ENCODE measurements at regions not wholly inside any gene's neighbourhood (a gene's known extent, or its start where the extent isn't known, plus 50 kb on each side); places are given as distances from the start of the nearest gene placed in this dataset.

GRCh38 chr5:18024542-18024941 is 390.3 kb downstream of the TAF11L14 start:
- no peak overlapping the region for H3K23ac ChIP-seq (ENCODE audit: low read depth, low read length)
- dilution Hi-C loops (cut with HindIII; ENCODE audit: low sequenced_read_pairs, unreplicated experiment), result no loop called here
- in situ Hi-C loops (cut with MboI; ENCODE audit: low sequenced_read_pairs), result no loop called here
- TF ChIP-seq SMC3 (IDR thresholded peaks at IDR 0.05; ENCODE audit: low read depth, low read length) (no peak), CHD1 (IDR thresholded peaks at IDR 0.05; ENCODE audit: low read depth, low read length) (no peak), RFX5 (IDR thresholded peaks at IDR 0.05; ENCODE audit: low read depth, low read length) (no peak), RAD21 (IDR thresholded peaks at IDR 0.05; ENCODE audit: low read length) (no peak), POLR2A (IDR thresholded peaks at IDR 0.05; ENCODE audit: low read depth, low read length) (no peak), MAZ (IDR thresholded peaks at IDR 0.05; ENCODE audit: borderline replicate concordance, low read depth, low read length) (no peak), RCOR1 (IDR thresholded peaks at IDR 0.05; ENCODE audit: insufficient replicate concordance, low read length) (no peak), MXI1 (IDR thresholded peaks at IDR 0.05; ENCODE audit: borderline replicate concordance, low read depth, low read length) (no peak), ELK1 (IDR thresholded peaks at IDR 0.05; ENCODE audit: borderline replicate concordance, low read depth, low read length) (no peak), NFE2L2 (IDR thresholded peaks at IDR 0.05; ENCODE audit: low read depth, low read length) (no peak), MAFK (IDR thresholded peaks at IDR 0.05; ENCODE audit: low read depth, low read length) (no peak)
- TF ChIP-seq, protein P1, sequence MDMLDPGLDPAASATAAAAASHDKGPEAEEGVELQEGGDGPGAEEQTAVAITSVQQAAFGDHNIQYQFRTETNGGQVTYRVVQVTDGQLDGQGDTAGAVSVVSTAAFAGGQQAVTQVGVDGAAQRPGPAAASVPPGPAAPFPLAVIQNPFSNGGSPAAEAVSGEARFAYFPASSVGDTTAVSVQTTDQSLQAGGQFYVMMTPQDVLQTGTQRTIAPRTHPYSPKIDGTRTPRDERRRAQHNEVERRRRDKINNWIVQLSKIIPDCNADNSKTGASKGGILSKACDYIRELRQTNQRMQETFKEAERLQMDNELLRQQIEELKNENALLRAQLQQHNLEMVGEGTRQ (IDR thresholded peaks at IDR 0.05; ENCODE audit: low read depth, low read length), result no peak
- DNase-seq (no peak), ATAC-seq (ENCODE audit: low read depth) (no peak)
- BruUV-seq (replicated peaks), result no TSS peak
- no peak overlapping the region for H4K91ac ChIP-seq (ENCODE audit: insufficient read depth, low read depth, low read length)
- no peak overlapping the region for H3K4me3 ChIP-seq (ENCODE audit: insufficient read depth, low read depth, low read length)
- no peaks in the 10 kb centered on the region for H3K36me3 ChIP-seq (ENCODE audit: control insufficient read depth, insufficient read depth, low read length)
- no peak overlapping the region for H2BK20ac ChIP-seq (ENCODE audit: low read depth, low read length)
- no peak overlapping the region for H3K4ac ChIP-seq (ENCODE audit: low read depth, low read length)
- POLR2A ChIA-PET (ENCODE audit: unreplicated experiment), result no interaction called here
- no CpG with 5 or more reads among the region's 2 CpGs for WGBS, 2 experiments (ENCODE audit: extremely low coverage in 2 of 2, insufficient read length in 1 of 2)
- no peak overlapping the region for H3K18ac ChIP-seq (ENCODE audit: low read depth, low read length)
- H3K4me2 ChIP-seq (ENCODE audit: low read depth, low read length), result no peak overlapping the region
- CTCF ChIA-PET, result no interaction called here
- no peak overlapping the region for H4K5ac ChIP-seq (ENCODE audit: low read depth, low read length)
- H3K9ac ChIP-seq (ENCODE audit: low read depth, low read length), result no peak overlapping the region
- H3K27ac ChIP-seq (ENCODE audit: insufficient read depth, low read length), result no peak overlapping the region
- no peaks in the 10 kb centered on the region for H4K20me1 ChIP-seq (ENCODE audit: insufficient read depth, low read length)
- no peak overlapping the region for H3K56ac ChIP-seq (ENCODE audit: extremely low read depth, insufficient read depth, low read length)
- H3K14ac ChIP-seq (replicated peaks; ENCODE audit: low read depth, low read length), result no peak overlapping the region
- no peaks in the 10 kb centered on the region for H3K4me1 ChIP-seq (ENCODE audit: control insufficient read depth, insufficient read depth, low read length)
- no peaks in the 10 kb centered on the region for H3K79me1 ChIP-seq (ENCODE audit: low read depth in 1 of 2, low read length in 2 of 2)
- intact Hi-C loops (cut with micrococcal nuclease), result no loop called here
- no peaks in the 10 kb centered on the region for H3K27me3 ChIP-seq (ENCODE audit: control insufficient read depth, insufficient read depth, low read length)
- H2BK120ac ChIP-seq (ENCODE audit: low read depth, low read length), result no peak overlapping the region
- H2AFZ ChIP-seq (replicated peaks; ENCODE audit: low read length, poor library complexity), result no peak overlapping the region
- no peaks in the 10 kb centered on the region for H3K9me3 ChIP-seq (ENCODE audit: control insufficient read depth, insufficient read depth, low read length)
- no peak overlapping the region for H2AK9ac ChIP-seq (replicated peaks; ENCODE audit: low read depth, low read length, poor library complexity)
- no peak overlapping the region for H4K8ac ChIP-seq (ENCODE audit: low read depth in 2 of 2, low read length in 2 of 2)
- H2BK5ac ChIP-seq (ENCODE audit: low read depth, low read length, poor library complexity, severe bottlenecking), result no peak overlapping the region
- no peak overlapping the region for H2AK5ac ChIP-seq (ENCODE audit: low read depth, low read length)
- no peak overlapping the region for H2BK15ac ChIP-seq (ENCODE audit: low read depth, low read length)
- H3K9me1 ChIP-seq (ENCODE audit: insufficient read depth, low read length), result no peaks in the 10 kb centered on the region

All from IMR-90 (cell line).